HG03432 (cell line): ENCODE measurements at regions not wholly inside any gene's neighbourhood (a gene's known extent, or its start where the extent isn't known, plus 50 kb on each side); places are given as distances from the start of the nearest gene placed in this dataset.
"Not testable (repeated sequence)": the region's sequence is repeated elsewhere in the genome, so short reads cannot be mapped to it uniquely, and the experiment has no call there.

Source experiments
- ATAC-seq: cut with Tn5 transposase; IDR thresholded peaks from one replicate; pipeline ENCODE4 v1.9.1; 2021; ENCODE audit warnings: mild to moderate bottlenecking, moderate library complexity; ENCODE audit not compliant: unreplicated experiment

DNA sequence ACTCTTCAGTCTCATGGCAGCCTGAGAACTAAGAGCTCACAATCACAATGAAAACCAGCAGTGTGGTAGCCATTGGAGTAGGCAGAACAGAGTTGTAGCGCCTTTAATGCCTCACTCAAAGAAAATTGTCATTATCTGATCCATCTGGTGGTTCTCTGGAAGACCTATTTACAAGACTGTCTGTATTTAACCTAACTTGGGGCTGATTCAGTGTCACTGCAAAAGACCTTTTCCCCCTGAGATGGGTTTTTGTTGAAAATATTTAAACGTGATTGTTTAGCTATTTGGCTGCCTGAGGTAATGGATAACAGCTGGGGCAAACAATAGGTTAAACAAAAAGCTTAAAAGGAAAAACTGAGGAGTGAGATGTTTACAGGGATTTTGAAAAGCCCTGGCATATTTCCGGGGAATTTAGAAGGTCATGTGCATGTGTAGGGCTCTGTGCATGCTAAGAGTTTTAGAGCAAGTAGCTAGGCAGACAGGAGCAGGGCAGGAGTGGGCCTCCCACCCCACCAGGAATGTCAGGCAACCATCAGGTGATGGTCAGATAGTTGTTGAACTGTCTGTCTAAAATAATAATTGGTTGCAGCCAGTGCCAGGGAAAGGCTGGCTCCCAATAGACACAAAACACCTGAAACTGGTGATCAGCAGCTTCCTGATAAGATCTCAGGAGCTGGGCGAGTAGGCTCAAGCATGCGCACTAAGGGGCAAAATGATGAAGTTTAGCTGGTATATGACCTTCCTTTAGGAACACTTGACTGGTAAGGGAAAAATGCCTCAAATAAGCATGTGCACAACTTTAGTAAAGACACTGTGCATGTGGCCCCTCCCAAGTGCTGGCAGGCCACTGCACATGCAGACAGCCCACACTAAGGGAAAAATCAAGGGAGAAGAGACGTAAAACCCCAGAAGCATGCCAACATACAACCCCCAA lies 70.8 kb upstream of the AKIRIN2 start:
- ATAC-seq = no peak

DNA sequence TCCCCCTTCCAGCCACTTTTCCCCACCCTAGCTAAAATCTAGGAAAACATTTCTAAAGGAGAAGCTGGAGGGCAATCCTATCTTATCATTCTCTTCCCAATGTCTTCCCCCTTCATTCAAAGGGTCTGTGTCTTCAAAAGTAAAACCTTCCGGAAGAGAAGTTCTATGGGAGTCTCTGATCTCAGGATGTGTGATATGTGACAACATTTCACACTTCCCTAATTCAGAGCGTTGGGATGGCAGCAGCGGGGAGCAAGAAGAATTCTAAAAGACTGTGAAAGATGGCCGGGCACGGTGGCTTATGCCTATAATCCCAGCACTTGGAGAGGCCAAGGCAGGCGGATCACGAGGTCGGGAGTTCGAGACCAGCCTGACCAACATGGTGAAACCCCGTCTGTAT lies 65.4 kb upstream of the AKIRIN2 start:
- no peak for ATAC-seq

DNA sequence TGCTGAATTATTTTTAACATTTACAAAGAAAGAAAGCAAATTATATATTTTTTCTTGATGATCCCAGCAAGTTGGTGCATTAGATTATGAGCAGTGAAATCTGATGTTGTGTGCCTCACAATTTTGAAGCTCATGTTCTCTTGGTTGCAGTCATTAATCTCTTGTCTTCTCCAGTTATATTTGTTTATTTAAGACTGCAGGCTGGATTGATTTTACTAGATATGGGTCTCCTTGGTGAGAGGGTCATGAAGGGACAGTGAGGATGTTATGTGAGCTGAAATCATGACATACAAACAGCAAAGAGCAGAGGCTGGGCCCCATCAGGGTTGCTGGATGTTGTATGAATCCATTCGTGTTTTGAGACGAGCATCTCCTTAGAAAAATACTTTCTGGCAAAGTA lies 64.2 kb upstream of the AKIRIN2 start:
- ATAC-seq = no peak

DNA sequence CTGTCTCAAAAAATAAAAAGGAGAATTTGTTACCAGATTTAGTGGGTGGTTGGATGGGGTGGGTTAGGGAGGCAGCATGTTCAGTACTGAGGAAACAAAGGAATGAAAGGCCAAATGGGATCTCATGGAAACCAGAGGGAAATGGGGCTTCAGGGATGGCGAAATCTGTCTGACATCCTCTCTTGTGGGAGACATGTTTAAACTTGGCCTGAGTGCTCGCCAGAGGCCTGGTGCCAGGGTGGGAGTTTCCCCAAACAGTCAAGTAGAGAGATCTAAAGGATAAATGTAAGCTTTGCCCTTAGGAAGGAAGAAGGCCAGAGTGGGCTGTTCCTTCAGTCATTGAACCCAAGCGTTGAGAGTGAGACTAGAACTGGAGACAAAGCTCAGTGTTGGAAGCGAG lies 61.9 kb upstream of the AKIRIN2 start:
- ATAC-seq = no peak

DNA sequence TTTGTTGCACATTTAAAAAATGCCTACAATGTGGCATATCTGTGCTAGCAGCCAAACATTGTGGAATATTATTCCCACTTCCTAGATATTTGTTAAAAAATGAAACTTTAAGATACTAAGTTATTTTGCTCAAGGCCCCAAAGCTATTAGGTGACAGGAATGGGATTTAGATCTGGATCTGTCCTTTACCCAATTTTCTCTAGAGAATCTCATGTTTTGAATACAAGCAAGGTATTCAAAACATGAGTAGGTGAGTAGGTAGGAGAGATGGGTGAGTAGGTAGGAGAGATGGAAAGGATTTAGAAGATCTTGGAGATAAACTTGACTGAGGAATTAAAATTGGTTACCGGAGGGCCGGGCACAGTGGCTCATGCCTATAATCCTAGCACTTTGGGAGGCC lies 61.2 kb upstream of the AKIRIN2 start:
- no peak for ATAC-seq

DNA sequence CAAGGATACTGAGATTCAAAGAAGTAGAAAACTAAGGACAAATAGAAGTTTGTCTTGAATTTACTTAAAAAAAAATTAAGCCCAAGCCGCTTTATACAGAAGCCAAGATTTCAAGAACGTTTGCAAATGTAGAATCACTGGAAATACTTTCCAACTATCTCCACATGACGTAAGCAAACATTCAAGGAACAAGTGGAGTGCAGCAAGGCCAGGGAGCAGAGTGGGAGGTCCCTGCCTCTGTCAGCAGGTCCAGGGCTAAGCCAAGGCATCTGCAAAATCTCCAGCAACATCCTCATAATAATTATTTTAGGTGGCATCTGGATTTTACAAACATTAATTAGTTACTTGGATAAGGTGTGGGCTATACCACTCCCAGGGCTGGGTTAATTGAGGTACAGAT lies 60.1 kb upstream of the AKIRIN2 start:
- ATAC-seq = no peak

DNA sequence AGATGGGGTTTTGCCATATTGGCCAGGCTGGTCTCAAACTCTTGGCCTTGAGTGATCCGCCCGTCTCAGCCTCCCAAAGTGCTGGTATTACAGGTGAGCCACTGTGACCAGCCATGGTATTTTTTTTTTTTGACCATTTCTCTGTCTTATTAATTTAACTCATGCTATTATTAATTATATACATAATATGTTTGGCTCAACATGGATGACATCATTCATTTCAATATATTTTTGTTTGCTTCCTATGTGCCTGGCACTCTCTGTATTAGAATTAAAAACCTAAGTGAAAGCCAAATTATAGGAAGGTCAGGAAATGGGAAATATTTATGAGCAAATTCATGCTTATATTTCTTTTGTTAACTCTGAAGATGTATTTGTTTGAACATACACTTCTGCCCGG lies 55.8 kb upstream of the AKIRIN2 start:
- ATAC-seq = no peak

DNA sequence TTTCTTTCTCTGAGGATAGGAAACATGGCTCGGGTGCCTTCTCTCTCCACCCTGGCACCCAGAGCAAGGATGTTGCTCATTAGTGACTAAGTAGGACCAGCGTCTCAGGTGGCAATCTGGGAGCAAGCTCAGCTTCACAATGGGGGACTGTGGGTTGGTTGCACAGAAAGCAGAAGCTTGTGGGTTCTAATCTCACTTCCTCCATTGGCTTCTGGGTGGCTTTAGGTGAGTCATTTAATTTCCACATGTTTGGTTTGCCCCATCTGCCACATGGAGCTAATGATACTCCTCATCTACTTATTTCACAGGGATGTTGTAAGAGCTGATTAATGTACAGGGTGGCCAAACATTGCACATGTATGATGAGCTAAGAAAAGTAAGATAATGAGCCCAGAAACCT lies 54.8 kb upstream of the AKIRIN2 start:
- peak; percentile 97 for ATAC-seq

DNA sequence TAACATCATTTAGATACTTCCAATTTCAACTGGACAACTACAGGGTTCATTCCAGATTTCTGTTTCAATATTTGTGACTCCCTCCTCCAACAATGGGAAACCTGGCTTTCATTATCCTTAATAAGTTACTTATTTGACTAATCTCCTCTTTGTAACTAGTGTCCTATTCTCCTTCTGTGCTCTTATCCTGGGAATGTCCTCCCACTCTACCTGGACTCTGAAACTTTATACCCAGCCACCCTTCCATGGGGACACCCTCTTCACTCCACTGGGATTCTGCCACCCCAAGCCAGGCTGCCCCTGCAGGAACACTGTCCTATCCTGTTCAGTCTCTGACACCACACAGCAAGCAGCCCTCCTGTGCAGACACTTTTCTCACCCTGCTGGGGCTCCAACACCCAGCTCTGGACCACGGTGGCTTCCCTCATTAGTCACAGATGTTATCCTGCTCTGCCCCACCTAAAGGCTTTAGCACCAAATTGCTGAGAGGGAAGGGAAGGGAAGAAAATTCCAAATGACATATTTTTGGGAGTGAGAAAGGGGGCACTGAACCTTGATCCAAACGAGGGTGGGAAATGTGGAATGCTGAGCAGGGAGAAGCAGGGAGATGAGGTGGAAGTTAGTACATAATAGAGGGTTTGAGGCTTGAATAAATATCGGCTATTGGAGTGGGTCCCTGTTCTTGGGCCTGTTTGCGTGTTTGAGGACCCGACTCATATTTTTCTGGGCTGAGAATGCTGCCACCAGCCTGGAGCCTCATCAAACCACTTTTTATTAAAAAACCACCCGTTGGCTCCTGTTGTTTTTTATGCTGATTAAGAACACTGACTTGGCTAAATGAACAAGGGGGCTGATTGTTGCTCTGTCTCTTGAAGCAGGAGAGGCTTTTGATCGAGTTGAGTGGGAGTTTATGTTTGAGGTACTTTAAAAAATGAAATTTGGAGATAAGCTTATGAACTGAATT lies 54.0 kb upstream of the AKIRIN2 start:
- ATAC-seq = no peak

DNA sequence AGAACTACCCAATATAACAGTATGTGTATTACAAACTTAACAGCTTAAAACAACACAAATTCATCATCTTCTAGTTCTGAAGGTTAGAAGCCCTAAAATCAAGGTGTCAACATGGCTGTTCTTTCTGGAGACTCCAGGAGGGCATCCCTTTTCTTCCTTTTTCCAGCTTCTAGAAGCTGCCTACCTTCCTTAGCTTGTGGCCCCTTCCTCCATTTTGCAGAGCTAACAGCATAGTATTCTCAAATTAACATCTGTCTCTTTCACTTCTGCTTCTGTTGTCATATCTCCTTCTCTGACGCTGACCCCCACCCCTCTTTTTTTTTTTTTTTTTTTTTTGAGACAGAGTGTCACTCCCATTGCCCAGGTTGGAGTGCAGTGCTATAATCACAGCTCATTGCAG lies 52.8 kb upstream of the AKIRIN2 start:
- peak; percentile 42 for ATAC-seq

DNA sequence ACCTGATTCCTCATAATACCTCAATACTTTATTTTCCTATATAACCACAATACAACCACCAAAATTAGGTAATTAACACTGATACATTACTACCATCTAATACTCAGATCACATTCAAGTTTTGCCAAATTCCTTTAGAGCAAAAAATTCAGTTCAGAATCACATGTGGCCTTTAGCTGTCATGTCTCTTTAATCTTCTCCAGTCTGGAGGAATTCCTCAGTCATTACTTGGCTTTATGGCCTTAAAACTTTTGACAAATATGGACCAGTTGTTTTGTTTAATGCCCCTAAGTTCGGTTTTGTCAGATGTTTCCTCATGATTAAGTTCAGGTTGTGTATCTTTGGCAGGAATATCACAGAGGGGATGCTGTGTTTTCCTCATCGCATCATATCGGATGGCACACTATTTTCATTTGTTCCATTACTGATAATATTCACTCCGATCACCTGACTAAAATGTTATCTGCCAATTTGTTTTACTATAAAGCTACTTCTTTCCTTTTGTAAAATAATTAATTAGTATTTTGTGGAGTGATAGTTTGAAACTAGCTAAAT lies 51.2 kb upstream of the AKIRIN2 start:
- no peak for ATAC-seq

DNA sequence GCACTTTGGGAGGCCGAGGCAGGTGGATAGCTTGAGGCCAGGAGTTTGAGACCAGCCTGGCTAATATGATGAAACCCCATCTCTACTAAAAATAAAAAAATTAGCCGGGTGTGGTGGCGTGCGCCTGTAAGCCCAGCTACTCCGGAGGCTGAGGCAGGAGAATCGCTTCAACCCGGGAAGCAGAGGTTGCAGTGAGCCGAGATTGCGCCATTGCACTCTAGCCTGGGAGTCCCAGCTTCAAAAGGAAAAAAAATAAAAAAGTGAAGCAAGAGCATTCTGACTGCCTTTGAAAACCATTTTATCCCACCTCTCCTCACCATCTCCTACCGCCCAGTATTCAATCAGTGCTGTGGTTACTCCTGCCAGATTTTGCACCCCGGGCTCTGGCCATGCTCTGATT lies 50.5 kb upstream of the AKIRIN2 start:
- not testable (repeated sequence) for ATAC-seq
